GM23338 (cell line): ENCODE measurements at regions not wholly inside any gene's neighbourhood (a gene's known extent, or its start where the extent isn't known, plus 50 kb on each side); places are given as distances from the start of the nearest gene placed in this dataset.
A peak's percentile ranks its signal among the peaks of the same experiment; 100 is the strongest.

Source experiments
- ATAC-seq: fragments of 200-7000 bp; cut with Tn5 transposase; 3 replicates; pipeline ENCODE4 v1.9.1; 2020
- DNase-seq: peaks from one replicate; pipeline ENCODE4 v3.0.0-alpha.2; 2015; ENCODE audit warnings: low spot score
- H2AFZ ChIP-seq: fragments of 200-600 bp; sonication (generic); 2 replicates; pipeline ENCODE4 v1.8.0; 2016; ENCODE audit warnings: antibody characterized with exemption, mild to moderate bottlenecking, moderate library complexity
- H3F3A ChIP-seq: fragments of 200-600 bp; sonication (generic); replicated peaks from 2 replicates; pipeline ENCODE4 v1.8.0; 2017; ENCODE audit warnings: antibody characterized with exemption, mixed run types, low read depth
- H3K27ac ChIP-seq: fragments of 200-600 bp; sonication (generic); 2 replicates; pipeline ENCODE4 v1.6.1; 2016; ENCODE audit warnings: low read depth
- H3K27me3 ChIP-seq: fragments of 200-600 bp; sonication (generic); 2 replicates; pipeline ENCODE4 v1.8.0; 2016; ENCODE audit warnings: mild to moderate bottlenecking, mixed run types, moderate library complexity; ENCODE audit not compliant: insufficient read depth
- H3K36me3 ChIP-seq: fragments of 200-600 bp; sonication (generic); 2 replicates; pipeline ENCODE4 v1.8.0; 2016; ENCODE audit warnings: mild to moderate bottlenecking; ENCODE audit not compliant: insufficient read depth
- H3K4me1 ChIP-seq: fragments of 200-600 bp; sonication (generic); 2 replicates; pipeline ENCODE4 v1.8.0; 2016; ENCODE audit warnings: mild to moderate bottlenecking, moderate library complexity; ENCODE audit not compliant: insufficient read depth
- H3K4me2 ChIP-seq: fragments of 200-600 bp; sonication (generic); 2 replicates; pipeline ENCODE4 v1.7.1; 2017; ENCODE audit warnings: mixed run types
- H3K4me3 ChIP-seq: fragments of 200-600 bp; sonication (generic); 2 replicates; pipeline ENCODE4 v1.6.1; 2016; ENCODE audit warnings: mixed run types
- H3K79me2 ChIP-seq: fragments of 200-600 bp; sonication (generic); replicated peaks from 2 replicates; pipeline ENCODE4 v1.8.0; 2017; ENCODE audit warnings: mild to moderate bottlenecking; ENCODE audit not compliant: insufficient read depth
- H3K9me2 ChIP-seq: fragments of 200-600 bp; sonication (generic); 2 replicates; pipeline ENCODE4 v1.8.0; 2017; ENCODE audit not compliant: insufficient read depth
- H4K20me1 ChIP-seq: fragments of 200-600 bp; sonication (generic); replicated peaks from 2 replicates; pipeline ENCODE4 v1.8.0; 2017; ENCODE audit warnings: mild to moderate bottlenecking; ENCODE audit not compliant: insufficient read depth
- H3K27ac Mint-ChIP-seq: 2 replicates; pipeline ENCODE4 v1.8.0; 2020; ENCODE audit warnings: inconsistent platforms, mild to moderate bottlenecking, moderate library complexity, mixed read lengths
- H3K27me3 Mint-ChIP-seq: 3 replicates; pipeline ENCODE4 v1.8.0; 2022; ENCODE audit warnings: low read depth, mild to moderate bottlenecking, moderate library complexity, mixed read lengths, inconsistent platforms; ENCODE audit not compliant: insufficient read depth, poor library complexity
- H3K36me3 Mint-ChIP-seq: 3 replicates; pipeline ENCODE4 v1.8.0; 2021; ENCODE audit warnings: low read depth, mild to moderate bottlenecking, inconsistent platforms, moderate library complexity, mixed read lengths
- H3K4me1 Mint-ChIP-seq: 3 replicates; pipeline ENCODE4 v1.8.0; 2020; ENCODE audit warnings: mild to moderate bottlenecking, inconsistent platforms, mixed read lengths
- H3K4me3 Mint-ChIP-seq: 3 replicates; pipeline ENCODE4 v1.8.0; 2021; ENCODE audit warnings: moderate library complexity, mild to moderate bottlenecking, inconsistent platforms, mixed read lengths
- H3K9me3 Mint-ChIP-seq: 3 replicates; pipeline ENCODE4 v1.8.0; 2020; ENCODE audit warnings: moderate library complexity, mild to moderate bottlenecking, inconsistent platforms, mixed read lengths
- CREB1 ChIP-seq: fragments of 250-450 bp; sonication (Bioruptor Pico); IDR thresholded peaks from 2 replicates; pipeline ENCODE4 v1.5.0; 2020; ENCODE audit warnings: low read depth, mild to moderate bottlenecking, moderate library complexity
- EZH2 ChIP-seq: fragments of 200-600 bp; sonication (generic); IDR thresholded peaks from one replicate; pipeline ENCODE4 v1.8.0; 2017; ENCODE audit warnings: antibody characterized with exemption, mild to moderate bottlenecking, low read depth; ENCODE audit not compliant: unreplicated experiment
- EZH2phosphoT487 ChIP-seq: fragments of 200-600 bp; sonication (generic); IDR thresholded peaks from one replicate; pipeline ENCODE4 v1.8.1; 2018; ENCODE audit warnings: antibody characterized with exemption; ENCODE audit not compliant: unreplicated experiment
- JUNB ChIP-seq: IDR thresholded peaks from one replicate; pipeline ENCODE4 v1.6.1; 2016; ENCODE audit warnings: antibody characterized with exemption; ENCODE audit not compliant: unreplicated experiment
- NANOG ChIP-seq: IDR thresholded peaks from 2 replicates; pipeline ENCODE4 v1.6.1; 2016; ENCODE audit warnings: antibody characterized with exemption, borderline replicate concordance
- POLR2AphosphoS5 ChIP-seq: IDR thresholded peaks from 2 replicates; pipeline ENCODE4 v1.6.1; 2016; ENCODE audit warnings: antibody characterized with exemption, low read depth
- STAT1 ChIP-seq: IDR thresholded peaks from one replicate; pipeline ENCODE4 v1.6.1; 2016; ENCODE audit warnings: antibody characterized with exemption; ENCODE audit not compliant: unreplicated experiment
- ZNF114 ChIP-seq: fragments of 250-450 bp; sonication (Bioruptor Pico); IDR thresholded peaks from 2 replicates; pipeline ENCODE4 v1.5.0; 2020; ENCODE audit warnings: mild to moderate bottlenecking, moderate library complexity
- ZNF331 ChIP-seq: fragments of 250-450 bp; sonication (Bioruptor Pico); IDR thresholded peaks from 2 replicates; pipeline ENCODE4 v1.5.0; 2020; ENCODE audit warnings: low read depth, mild to moderate bottlenecking, moderate library complexity
- TF ChIP-seq, protein P1 (sequence below): fragments of 250-450 bp; sonication (Bioruptor Pico); IDR thresholded peaks from 2 replicates; pipeline ENCODE4 v1.5.0; 2020; ENCODE audit warnings: mild to moderate bottlenecking, moderate library complexity
- TF ChIP-seq, protein P2 (sequence below): IDR thresholded peaks from 2 replicates; pipeline ENCODE4 v1.6.1; 2016; ENCODE audit warnings: antibody characterized with exemption
- TF ChIP-seq, protein P3 (sequence below): IDR thresholded peaks from one replicate; pipeline ENCODE4 v1.6.1; 2018; ENCODE audit warnings: antibody characterized with exemption; ENCODE audit not compliant: unreplicated experiment
- TF ChIP-seq, protein P4 (sequence below), 2 experiments: fragments of 200-600 bp in 1 of 2; sonication (generic) in 1 of 2; conservative IDR thresholded peaks; 2 replicates each; pipeline versions ENCODE4 v1.5.1 to v1.6.1; 2016 to 2017; ENCODE audit warnings: antibody characterized with exemption in 2 of 2, low read depth in 2 of 2, mild to moderate bottlenecking in 2 of 2, moderate library complexity in 1 of 2

DNA sequence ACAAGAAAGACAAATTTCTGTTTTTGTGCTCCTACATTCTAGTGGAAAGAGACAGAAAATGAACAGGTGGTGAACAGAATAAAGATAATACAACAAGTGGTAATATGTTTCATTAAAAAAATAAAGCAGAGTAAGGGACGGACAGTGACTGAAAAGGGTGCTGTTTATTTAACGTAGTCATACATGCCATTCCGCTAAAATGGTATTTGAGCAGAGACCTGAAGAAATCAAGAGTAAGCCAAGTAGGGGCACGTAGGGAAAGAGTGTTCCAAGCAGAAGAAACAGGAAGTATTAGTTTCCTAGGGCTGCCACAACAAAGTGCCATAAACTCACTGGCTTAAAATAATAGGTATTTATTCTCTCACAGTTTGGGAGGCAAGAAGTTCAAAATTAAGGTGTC, 65.6 kb upstream of the KCTD3 start:
- Histone ChIP-seq H3K9me2 (peaks cover 6% of the 10 kb centered on the region; the same call in 1 of the 2 replicates), H3K4me1 (no peaks in the 10 kb centered on the region), H3K27ac (no peak overlapping the region), H2AFZ (peak overlapping the region; percentile 43; the same call in 1 of the 2 replicates), H3K4me3 (no peak overlapping the region), H3F3A (no peaks in the 10 kb centered on the region), H3K4me2 (no peak overlapping the region), H4K20me1 (no peaks in the 10 kb centered on the region), H3K27me3 (no peaks in the 10 kb centered on the region), H3K79me2 (no peaks in the 10 kb centered on the region), H3K36me3 (no peaks in the 10 kb centered on the region)
- Mint-ChIP-seq H3K4me3 (no peak overlapping the region), H3K9me3 (no peaks in the 10 kb centered on the region), H3K27me3 (no peaks in the 10 kb centered on the region), H3K27ac (no peak overlapping the region), H3K4me1 (no peaks in the 10 kb centered on the region), H3K36me3 (no peaks in the 10 kb centered on the region)
- TF ChIP-seq, protein P1, sequence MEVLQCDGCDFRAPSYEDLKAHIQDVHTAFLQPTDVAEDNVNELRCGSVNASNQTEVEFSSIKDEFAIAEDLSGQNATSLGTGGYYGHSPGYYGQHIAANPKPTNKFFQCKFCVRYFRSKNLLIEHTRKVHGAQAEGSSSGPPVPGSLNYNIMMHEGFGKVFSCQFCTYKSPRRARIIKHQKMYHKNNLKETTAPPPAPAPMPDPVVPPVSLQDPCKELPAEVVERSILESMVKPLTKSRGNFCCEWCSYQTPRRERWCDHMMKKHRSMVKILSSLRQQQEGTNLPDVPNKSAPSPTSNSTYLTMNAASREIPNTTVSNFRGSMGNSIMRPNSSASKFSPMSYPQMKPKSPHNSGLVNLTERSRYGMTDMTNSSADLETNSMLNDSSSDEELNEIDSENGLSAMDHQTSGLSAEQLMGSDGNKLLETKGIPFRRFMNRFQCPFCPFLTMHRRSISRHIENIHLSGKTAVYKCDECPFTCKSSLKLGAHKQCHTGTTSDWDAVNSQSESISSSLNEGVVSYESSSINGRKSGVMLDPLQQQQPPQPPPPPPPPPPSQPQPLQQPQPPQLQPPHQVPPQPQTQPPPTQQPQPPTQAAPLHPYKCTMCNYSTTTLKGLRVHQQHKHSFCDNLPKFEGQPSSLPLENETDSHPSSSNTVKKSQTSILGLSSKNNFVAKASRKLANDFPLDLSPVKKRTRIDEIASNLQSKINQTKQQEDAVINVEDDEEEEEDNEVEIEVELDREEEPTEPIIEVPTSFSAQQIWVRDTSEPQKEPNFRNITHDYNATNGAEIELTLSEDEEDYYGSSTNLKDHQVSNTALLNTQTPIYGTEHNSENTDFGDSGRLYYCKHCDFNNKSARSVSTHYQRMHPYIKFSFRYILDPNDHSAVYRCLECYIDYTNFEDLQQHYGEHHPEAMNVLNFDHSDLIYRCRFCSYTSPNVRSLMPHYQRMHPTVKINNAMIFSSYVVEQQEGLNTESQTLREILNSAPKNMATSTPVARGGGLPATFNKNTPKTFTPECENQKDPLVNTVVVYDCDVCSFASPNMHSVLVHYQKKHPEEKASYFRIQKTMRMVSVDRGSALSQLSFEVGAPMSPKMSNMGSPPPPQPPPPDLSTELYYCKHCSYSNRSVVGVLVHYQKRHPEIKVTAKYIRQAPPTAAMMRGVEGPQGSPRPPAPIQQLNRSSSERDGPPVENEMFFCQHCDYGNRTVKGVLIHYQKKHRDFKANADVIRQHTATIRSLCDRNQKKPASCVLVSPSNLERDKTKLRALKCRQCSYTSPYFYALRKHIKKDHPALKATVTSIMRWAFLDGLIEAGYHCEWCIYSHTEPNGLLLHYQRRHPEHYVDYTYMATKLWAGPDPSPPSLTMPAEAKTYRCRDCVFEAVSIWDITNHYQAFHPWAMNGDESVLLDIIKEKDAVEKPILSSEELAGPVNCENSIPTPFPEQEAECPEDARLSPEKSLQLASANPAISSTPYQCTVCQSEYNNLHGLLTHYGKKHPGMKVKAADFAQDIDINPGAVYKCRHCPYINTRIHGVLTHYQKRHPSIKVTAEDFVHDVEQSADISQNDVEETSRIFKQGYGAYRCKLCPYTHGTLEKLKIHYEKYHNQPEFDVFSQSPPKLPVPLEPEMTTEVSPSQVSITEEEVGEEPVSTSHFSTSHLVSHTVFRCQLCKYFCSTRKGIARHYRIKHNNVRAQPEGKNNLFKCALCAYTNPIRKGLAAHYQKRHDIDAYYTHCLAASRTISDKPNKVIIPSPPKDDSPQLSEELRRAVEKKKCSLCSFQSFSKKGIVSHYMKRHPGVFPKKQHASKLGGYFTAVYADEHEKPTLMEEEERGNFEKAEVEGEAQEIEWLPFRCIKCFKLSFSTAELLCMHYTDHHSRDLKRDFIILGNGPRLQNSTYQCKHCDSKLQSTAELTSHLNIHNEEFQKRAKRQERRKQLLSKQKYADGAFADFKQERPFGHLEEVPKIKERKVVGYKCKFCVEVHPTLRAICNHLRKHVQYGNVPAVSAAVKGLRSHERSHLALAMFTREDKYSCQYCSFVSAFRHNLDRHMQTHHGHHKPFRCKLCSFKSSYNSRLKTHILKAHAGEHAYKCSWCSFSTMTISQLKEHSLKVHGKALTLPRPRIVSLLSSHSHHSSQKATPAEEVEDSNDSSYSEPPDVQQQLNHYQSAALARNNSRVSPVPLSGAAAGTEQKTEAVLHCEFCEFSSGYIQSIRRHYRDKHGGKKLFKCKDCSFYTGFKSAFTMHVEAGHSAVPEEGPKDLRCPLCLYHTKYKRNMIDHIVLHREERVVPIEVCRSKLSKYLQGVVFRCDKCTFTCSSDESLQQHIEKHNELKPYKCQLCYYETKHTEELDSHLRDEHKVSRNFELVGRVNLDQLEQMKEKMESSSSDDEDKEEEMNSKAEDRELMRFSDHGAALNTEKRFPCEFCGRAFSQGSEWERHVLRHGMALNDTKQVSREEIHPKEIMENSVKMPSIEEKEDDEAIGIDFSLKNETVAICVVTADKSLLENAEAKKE (CRISPR knock-in tag) = no peak
- TF ChIP-seq POLR2AphosphoS5 = no peak
- TF ChIP-seq EZH2 = no peak
- TF ChIP-seq STAT1 = no peak
- TF ChIP-seq ZNF114 = no peak
- TF ChIP-seq CREB1 (CRISPR knock-in tag) = no peak
- TF ChIP-seq, protein P2, sequence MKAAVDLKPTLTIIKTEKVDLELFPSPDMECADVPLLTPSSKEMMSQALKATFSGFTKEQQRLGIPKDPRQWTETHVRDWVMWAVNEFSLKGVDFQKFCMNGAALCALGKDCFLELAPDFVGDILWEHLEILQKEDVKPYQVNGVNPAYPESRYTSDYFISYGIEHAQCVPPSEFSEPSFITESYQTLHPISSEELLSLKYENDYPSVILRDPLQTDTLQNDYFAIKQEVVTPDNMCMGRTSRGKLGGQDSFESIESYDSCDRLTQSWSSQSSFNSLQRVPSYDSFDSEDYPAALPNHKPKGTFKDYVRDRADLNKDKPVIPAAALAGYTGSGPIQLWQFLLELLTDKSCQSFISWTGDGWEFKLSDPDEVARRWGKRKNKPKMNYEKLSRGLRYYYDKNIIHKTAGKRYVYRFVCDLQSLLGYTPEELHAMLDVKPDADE = no peak
- TF ChIP-seq NANOG = no peak
- TF ChIP-seq, protein P3, sequence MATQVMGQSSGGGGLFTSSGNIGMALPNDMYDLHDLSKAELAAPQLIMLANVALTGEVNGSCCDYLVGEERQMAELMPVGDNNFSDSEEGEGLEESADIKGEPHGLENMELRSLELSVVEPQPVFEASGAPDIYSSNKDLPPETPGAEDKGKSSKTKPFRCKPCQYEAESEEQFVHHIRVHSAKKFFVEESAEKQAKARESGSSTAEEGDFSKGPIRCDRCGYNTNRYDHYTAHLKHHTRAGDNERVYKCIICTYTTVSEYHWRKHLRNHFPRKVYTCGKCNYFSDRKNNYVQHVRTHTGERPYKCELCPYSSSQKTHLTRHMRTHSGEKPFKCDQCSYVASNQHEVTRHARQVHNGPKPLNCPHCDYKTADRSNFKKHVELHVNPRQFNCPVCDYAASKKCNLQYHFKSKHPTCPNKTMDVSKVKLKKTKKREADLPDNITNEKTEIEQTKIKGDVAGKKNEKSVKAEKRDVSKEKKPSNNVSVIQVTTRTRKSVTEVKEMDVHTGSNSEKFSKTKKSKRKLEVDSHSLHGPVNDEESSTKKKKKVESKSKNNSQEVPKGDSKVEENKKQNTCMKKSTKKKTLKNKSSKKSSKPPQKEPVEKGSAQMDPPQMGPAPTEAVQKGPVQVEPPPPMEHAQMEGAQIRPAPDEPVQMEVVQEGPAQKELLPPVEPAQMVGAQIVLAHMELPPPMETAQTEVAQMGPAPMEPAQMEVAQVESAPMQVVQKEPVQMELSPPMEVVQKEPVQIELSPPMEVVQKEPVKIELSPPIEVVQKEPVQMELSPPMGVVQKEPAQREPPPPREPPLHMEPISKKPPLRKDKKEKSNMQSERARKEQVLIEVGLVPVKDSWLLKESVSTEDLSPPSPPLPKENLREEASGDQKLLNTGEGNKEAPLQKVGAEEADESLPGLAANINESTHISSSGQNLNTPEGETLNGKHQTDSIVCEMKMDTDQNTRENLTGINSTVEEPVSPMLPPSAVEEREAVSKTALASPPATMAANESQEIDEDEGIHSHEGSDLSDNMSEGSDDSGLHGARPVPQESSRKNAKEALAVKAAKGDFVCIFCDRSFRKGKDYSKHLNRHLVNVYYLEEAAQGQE = no peak
- TF ChIP-seq, protein P4, sequence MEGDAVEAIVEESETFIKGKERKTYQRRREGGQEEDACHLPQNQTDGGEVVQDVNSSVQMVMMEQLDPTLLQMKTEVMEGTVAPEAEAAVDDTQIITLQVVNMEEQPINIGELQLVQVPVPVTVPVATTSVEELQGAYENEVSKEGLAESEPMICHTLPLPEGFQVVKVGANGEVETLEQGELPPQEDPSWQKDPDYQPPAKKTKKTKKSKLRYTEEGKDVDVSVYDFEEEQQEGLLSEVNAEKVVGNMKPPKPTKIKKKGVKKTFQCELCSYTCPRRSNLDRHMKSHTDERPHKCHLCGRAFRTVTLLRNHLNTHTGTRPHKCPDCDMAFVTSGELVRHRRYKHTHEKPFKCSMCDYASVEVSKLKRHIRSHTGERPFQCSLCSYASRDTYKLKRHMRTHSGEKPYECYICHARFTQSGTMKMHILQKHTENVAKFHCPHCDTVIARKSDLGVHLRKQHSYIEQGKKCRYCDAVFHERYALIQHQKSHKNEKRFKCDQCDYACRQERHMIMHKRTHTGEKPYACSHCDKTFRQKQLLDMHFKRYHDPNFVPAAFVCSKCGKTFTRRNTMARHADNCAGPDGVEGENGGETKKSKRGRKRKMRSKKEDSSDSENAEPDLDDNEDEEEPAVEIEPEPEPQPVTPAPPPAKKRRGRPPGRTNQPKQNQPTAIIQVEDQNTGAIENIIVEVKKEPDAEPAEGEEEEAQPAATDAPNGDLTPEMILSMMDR (conservative IDR thresholded peaks at IDR 0.05; ENCODE audit: low read depth in 2 of 2) = no peak
- TF ChIP-seq EZH2phosphoT487 = no peak
- TF ChIP-seq ZNF331 = no peak
- no peak for TF ChIP-seq JUNB
- DNase-seq = no peak
- no peak for ATAC-seq
